GM18867 (cell line): ENCODE measurements at regions not wholly inside any gene's neighbourhood (a gene's known extent, or its start where the extent isn't known, plus 50 kb on each side); places are given as distances from the start of the nearest gene placed in this dataset.

Source experiments
- ATAC-seq: cut with Tn5 transposase; IDR thresholded peaks from one replicate; pipeline ENCODE4 v1.9.1; 2021; ENCODE audit warnings: mild to moderate bottlenecking, moderate library complexity; ENCODE audit not compliant: unreplicated experiment

GRCh38 chr16:65224471-65224870 is 102.6 kb upstream of the CDH11 start:
- ATAC-seq: no peak

- ATAC-seq: no peak
These were observed 101.5 kb upstream of the CDH11 start for GRCh38 chr16:65223335-65223734.

GRCh38 chr16:65222536-65222935 is 100.7 kb upstream of the CDH11 start:
- no peak for ATAC-seq

GRCh38 chr16:65222049-65222448 is 100.2 kb upstream of the CDH11 start:
- no peak for ATAC-seq

GRCh38 chr16:65219786-65220185 is 97.9 kb upstream of the CDH11 start:
- no peak for ATAC-seq

- ATAC-seq: no peak
These were observed 96.5 kb upstream of the CDH11 start for GRCh38 chr16:65218348-65218747.

- no peak for ATAC-seq
These were observed 92.2 kb upstream of the CDH11 start for GRCh38 chr16:65213866-65214595.

GRCh38 chr16:65212791-65213190 is 90.9 kb upstream of the CDH11 start:
- no peak for ATAC-seq

GRCh38 chr16:65212240-65212639 is 90.4 kb upstream of the CDH11 start:
- ATAC-seq: no peak

GRCh38 chr16:65202461-65202860 is 80.6 kb upstream of the CDH11 start:
- no peak for ATAC-seq

GRCh38 chr16:65201511-65201910 is 79.6 kb upstream of the CDH11 start:
- no peak for ATAC-seq

- ATAC-seq: no peak
These were observed 79.0 kb upstream of the CDH11 start for GRCh38 chr16:65200857-65201256.

- ATAC-seq: no peak
These were observed 78.4 kb upstream of the CDH11 start for GRCh38 chr16:65200156-65200773.

- ATAC-seq: no peak
These were observed 74.7 kb upstream of the CDH11 start for GRCh38 chr16:65196420-65197075.

GRCh38 chr16:65195998-65196397 is 74.1 kb upstream of the CDH11 start:
- ATAC-seq: no peak

GRCh38 chr16:65185241-65185778 is 63.4 kb upstream of the CDH11 start:
- ATAC-seq: no peak

- ATAC-seq: no peak
These were observed 59.3 kb upstream of the CDH11 start for GRCh38 chr16:65181071-65181561.

GRCh38 chr16:65178151-65178550 is 56.3 kb upstream of the CDH11 start:
- no peak for ATAC-seq

- no peak for ATAC-seq
These were observed 54.7 kb upstream of the CDH11 start for GRCh38 chr16:65176603-65177002.

- ATAC-seq: no peak
These were observed 50.5 kb upstream of the CDH11 start for GRCh38 chr16:65172356-65172755.
